HepG2 (cell line): ENCODE measurements at regions not wholly inside any gene's neighbourhood (a gene's known extent, or its start where the extent isn't known, plus 50 kb on each side); places are given as distances from the start of the nearest gene placed in this dataset.

ENCODE experiments used
- ATAC-seq: fragments of 200-7000 bp; cut with Tn5 transposase; 3 replicates; pipeline ENCODE4 v1.9.1; 2020; ENCODE audit warnings: mild to moderate bottlenecking, moderate library complexity
- BruUV-seq: library from RNA; stranded (reverse); fragments of 400-500 nt; replicated peaks from 2 replicates; lab custom pipeline; 2021; lab: Mats Ljungman, UMichigan
- CTCF ChIA-PET: fragments of 300-600 bp; formaldehyde crosslinking; extraction: SDS; loops from one replicate; lab custom pipeline; 2021; ENCODE audit warnings: low total read pairs, inconsistent platforms, low intra/inter-chr PET ratio; lab: Yijun Ruan, JAX
- POLR2A ChIA-PET: fragments of 350-600 bp; sonication (Branson Sonifier 250); formaldehyde crosslinking; loops from one replicate; lab custom pipeline; 2020; ENCODE audit warnings: antibody characterized with exemption, inconsistent platforms; lab: Yijun Ruan, JAX
- DNase-seq: peaks from one replicate; pipeline ENCODE4 v3.0.0-alpha.2; 2015; ENCODE audit warnings: low spot score
- FAIRE-seq: peaks from 3 replicates; lab custom pipeline; 2011; peaks lifted over from hg19 to GRCh38; lab: Jason Lieb, UNC
- H2AFZ ChIP-seq: one replicate; pipeline ENCODE4 v1.6.1; 2011; ENCODE audit warnings: low read length, inconsistent platforms
- H3K27ac ChIP-seq: fragments of 300-600 bp; 3 replicates; pipeline ENCODE4 v1.8.0; 2011; ENCODE audit warnings: mixed run types, mild to moderate bottlenecking, mixed read lengths, low read length, inconsistent platforms; ENCODE audit not compliant: insufficient read depth; ENCODE audit errors: extremely low read length
- H3K27me3 ChIP-seq, 2 experiments: fragments of 200-600 bp in 1 of 2; 2 replicates in 1 of 2; 3 replicates in 1 of 2; pipeline versions ENCODE4 v1.6.0 to v1.8.0; 2011; ENCODE audit warnings: low read length in 2 of 2, mild to moderate bottlenecking in 2 of 2, moderate library complexity in 2 of 2, inconsistent platforms in 1 of 2; ENCODE audit not compliant: insufficient read depth in 2 of 2, control insufficient read depth in 1 of 2
- H3K36me3 ChIP-seq, 2 experiments: fragments of 200-600 bp in 1 of 2; replicated peaks in 1 of 2; 2 replicates in 1 of 2; 3 replicates in 1 of 2; pipeline versions ENCODE4 v1.5.1 to v1.8.0; 2011; ENCODE audit warnings: low read length in 2 of 2, inconsistent platforms in 1 of 2; ENCODE audit not compliant: insufficient read depth in 2 of 2, control insufficient read depth in 1 of 2
- H3K4me1 ChIP-seq: 2 replicates; pipeline ENCODE4 v1.5.1; 2012; ENCODE audit warnings: low read length, inconsistent platforms; ENCODE audit not compliant: insufficient read depth
- H3K4me2 ChIP-seq: 2 replicates; pipeline ENCODE4 v1.6.0; 2011; ENCODE audit warnings: low read depth, low read length, inconsistent platforms
- H3K4me3 ChIP-seq, 3 experiments: fragments of 200-600 bp in 1 of 3; sonication (generic), shearing (Covaris generic) in 1 of 3; replicated peaks in 1 of 3; 2 replicates each; pipeline ENCODE4 v1.5.1; 2011 to 2016; ENCODE audit warnings: low read length in 3 of 3, inconsistent platforms in 2 of 3, low read depth in 2 of 3, mild to moderate bottlenecking in 2 of 3, control low read depth in 1 of 3, mixed read lengths in 1 of 3; ENCODE audit not compliant: insufficient read depth in 1 of 3
- H3K79me2 ChIP-seq: one replicate; pipeline ENCODE4 v1.6.1; 2011; ENCODE audit warnings: low read length, inconsistent platforms; ENCODE audit not compliant: insufficient read depth
- H3K9ac ChIP-seq: 2 replicates; pipeline ENCODE4 v1.6.0; 2011; ENCODE audit warnings: mild to moderate bottlenecking, low read depth, low read length, inconsistent platforms; ENCODE audit not compliant: insufficient read depth
- H3K9me3 ChIP-seq: 2 replicates; pipeline ENCODE4 v1.5.1; 2012; ENCODE audit warnings: mild to moderate bottlenecking, low read length
- H4K20me1 ChIP-seq: 2 replicates; pipeline ENCODE4 v1.6.0; 2011; ENCODE audit warnings: inconsistent platforms, mild to moderate bottlenecking, low read length, moderate library complexity; ENCODE audit not compliant: insufficient read depth
- CHD4 ChIP-seq: fragments of 200-600 bp; sonication (generic); IDR thresholded peaks from 2 replicates; pipeline ENCODE4 v1.7.0; 2017; ENCODE audit warnings: mild to moderate bottlenecking, low read length, borderline replicate concordance
- MAFF ChIP-seq: IDR thresholded peaks from 2 replicates; pipeline ENCODE4 v1.6.1; 2011; ENCODE audit warnings: low read depth, low read length, improper control_type of control experiment
- MAFK ChIP-seq, 2 experiments: IDR thresholded peaks in 1 of 2; conservative IDR thresholded peaks in 1 of 2; 2 replicates each; pipeline ENCODE4 v1.6.1; 2011; ENCODE audit warnings: improper control_type of control experiment in 2 of 2, low read length in 2 of 2
- SALL2 ChIP-seq: sonication (generic); formaldehyde crosslinking; IDR thresholded peaks from 2 replicates; pipeline ENCODE4 v1.8.1; 2023; ENCODE audit warnings: mild to moderate bottlenecking, missing genetic modification reagents, inconsistent platforms
- USF2 ChIP-seq, 2 experiments: sonication (generic) in 1 of 2; formaldehyde crosslinking in 1 of 2; IDR thresholded peaks; 2 replicates each; pipeline versions ENCODE4 v1.5.1 to v1.6.1; 2011 to 2020; ENCODE audit warnings: borderline replicate concordance in 1 of 2, low read depth in 1 of 2, low read length in 1 of 2, mild to moderate bottlenecking in 1 of 2, missing genetic modification reagents in 1 of 2, moderate library complexity in 1 of 2
- ZNF816 ChIP-seq: sonication (generic); formaldehyde crosslinking; IDR thresholded peaks from 2 replicates; pipeline ENCODE4 v1.8.0; 2022; ENCODE audit warnings: missing genetic modification reagents, mild to moderate bottlenecking, borderline replicate concordance
- WGBS: methylation state at CpG from one replicate; pipeline ENCODE4 v1.1.6; 2017; ENCODE audit warnings: low lambda C conversion rate; 5-methylcytosine and 5-hydroxymethylcytosine counted together
- in situ Hi-C: cut with HindIII; loops from 2 replicates; pipeline ENCODE4 v1.10.0; 2017; ENCODE audit warnings: low pct_unique_long_range_greater_than_20kb; ENCODE audit not compliant: extremely low pct_ligation_motif_present
- intact Hi-C: fragments of 100-400 bp; cut with micrococcal nuclease; formaldehyde crosslinking; loops from one replicate; pipeline ENCODE4 v1.10.0; 2022; ENCODE audit not compliant: unreplicated experiment

- CTCF ChIA-PET = no interaction called here
- intact Hi-C loops = no loop called here
- H3K9ac ChIP-seq = no peak overlapping the region
- H3K27me3 ChIP-seq = no peaks in the 10 kb centered on the region
- TF ChIP-seq MAFF = peak; percentile 45; the same call in 1 of the 2 replicates
- TF ChIP-seq MAFK (conservative IDR thresholded peaks at IDR 0.05 in 1 of 2, IDR thresholded peaks at IDR 0.05 in 1 of 2; ENCODE audit: low read length in 2 of 2) = peak; percentile 23 to 65; a peak in 2 of 4 replicates
- no peak for TF ChIP-seq CHD4
- no peak for TF ChIP-seq ZNF816 (CRISPR knock-in tag)
- TF ChIP-seq, all 625 proteins: peak for 2
- WGBS = 94% methylated on average over 1 of the region's 1 CpG
- Histone ChIP-seq H3K9me3 (no peaks in the 10 kb centered on the region), H3K4me3 (no peak overlapping the region), H3K27ac (no peak overlapping the region), H3K79me2 (no peaks in the 10 kb centered on the region), H3K4me2 (no peak overlapping the region), H2AFZ (no peak overlapping the region), H3K4me1 (no peaks in the 10 kb centered on the region), H3K36me3 (no peaks in the 10 kb centered on the region), H4K20me1 (no peaks in the 10 kb centered on the region)
- POLR2A ChIA-PET = no interaction called here
- no peak for DNase-seq
- in situ Hi-C loops = no loop called here
- no TSS peak for BruUV-seq
- no peak for FAIRE-seq
- no peak for ATAC-seq
Observed at GRCh38 chr7:84684836-84685480, 490.4 kb upstream of the SEMA3A start.

- no peaks in the 10 kb centered on the region for H3K4me1 ChIP-seq
- no peak for FAIRE-seq
- H3K9ac ChIP-seq = no peak overlapping the region
- no peak overlapping the region for H2AFZ ChIP-seq
- 1% methylated on average over 2 of the region's 2 CpGs for WGBS
- in situ Hi-C loops = no loop called here
- H3K9me3 ChIP-seq = no peaks in the 10 kb centered on the region
- no peaks in the 10 kb centered on the region for H4K20me1 ChIP-seq
- H3K27me3 ChIP-seq = no peaks in the 10 kb centered on the region
- DNase-seq = no peak
- CTCF ChIA-PET = no interaction called here
- no peak overlapping the region for H3K4me2 ChIP-seq
- no peak overlapping the region for H3K4me3 ChIP-seq
- H3K27ac ChIP-seq = no peak overlapping the region
- H3K36me3 ChIP-seq = no peaks in the 10 kb centered on the region
- POLR2A ChIA-PET = no interaction called here
- intact Hi-C loops = no loop called here
- no peaks in the 10 kb centered on the region for H3K79me2 ChIP-seq
- no TSS peak for BruUV-seq
- no peak for ATAC-seq
- no peak for TF ChIP-seq USF2 (IDR thresholded peaks at IDR 0.05; ENCODE audit: low read depth, low read length)
- TF ChIP-seq USF2 (CRISPR knock-in tag; IDR thresholded peaks at IDR 0.05; ENCODE audit: borderline replicate concordance) = no peak
- no peak for TF ChIP-seq SALL2 (CRISPR knock-in tag)
- TF ChIP-seq, all 625 proteins: peak for 0
Observed at GRCh38 chr7:84682543-84682942, 488.0 kb upstream of the SEMA3A start.
